HepG2 (cell line): ENCODE measurements at regions not wholly inside any gene's neighbourhood (a gene's known extent, or its start where the extent isn't known, plus 50 kb on each side); places are given as distances from the start of the nearest gene placed in this dataset.

Experiments
- CBX5 ChIP-seq: sonication (generic); formaldehyde crosslinking; IDR thresholded peaks from 2 replicates; pipeline ENCODE4 v1.4.0; 2020; ENCODE audit warnings: missing genetic modification reagents, borderline replicate concordance
- CTCF ChIP-seq: sonication (generic); formaldehyde crosslinking; IDR thresholded peaks from 2 replicates; pipeline ENCODE4 v1.5.0; 2020; ENCODE audit warnings: mild to moderate bottlenecking, missing genetic modification reagents, moderate library complexity
- EP300 ChIP-seq, 3 experiments: sonication (generic) in 1 of 3; formaldehyde crosslinking in 1 of 3; IDR thresholded peaks; 2 replicates each; pipeline versions ENCODE4 v1.5.1 to v1.6.1; 2011 to 2020; ENCODE audit warnings: low read depth in 2 of 3, low read length in 2 of 3, borderline replicate concordance in 1 of 3, improper control_type of control experiment in 1 of 3, mild to moderate bottlenecking in 1 of 3, missing genetic modification reagents in 1 of 3, moderate library complexity in 1 of 3
- ESRRA ChIP-seq: sonication (generic); formaldehyde crosslinking; IDR thresholded peaks from 2 replicates; pipeline ENCODE4 v1.5.1; 2020; ENCODE audit warnings: mild to moderate bottlenecking, low read depth, missing genetic modification reagents
- MAX ChIP-seq: IDR thresholded peaks from 2 replicates; pipeline ENCODE4 v1.6.1; 2012; ENCODE audit warnings: inconsistent platforms
- MXD4 ChIP-seq: IDR thresholded peaks from 2 replicates; pipeline ENCODE4 v1.6.1; 2016; ENCODE audit warnings: mild to moderate bottlenecking, missing biosample characterization, missing genetic modification reagents
- SKIL ChIP-seq: sonication (generic); formaldehyde crosslinking; IDR thresholded peaks from 2 replicates; pipeline ENCODE4 v1.8.0; 2022; ENCODE audit warnings: missing genetic modification reagents, mild to moderate bottlenecking, moderate library complexity, borderline replicate concordance
- YY1 ChIP-seq: IDR thresholded peaks from 2 replicates; pipeline ENCODE4 v1.6.1; 2011; ENCODE audit warnings: low read length, low read depth, moderate library complexity, mild to moderate bottlenecking; ENCODE audit not compliant: insufficient read depth, insufficient replicate concordance
- ZNF10 ChIP-seq: sonication (generic); formaldehyde crosslinking; IDR thresholded peaks from 2 replicates; pipeline ENCODE4 v1.4.0; 2020; ENCODE audit warnings: mild to moderate bottlenecking, low read depth, missing genetic modification reagents, borderline replicate concordance
- ZNF639 ChIP-seq: conservative IDR thresholded peaks from 2 replicates; pipeline ENCODE4 v1.6.1; 2018; ENCODE audit warnings: missing genetic modification reagents

- TF ChIP-seq EP300 (IDR thresholded peaks at IDR 0.05; ENCODE audit: low read depth in 2 of 2, low read length in 2 of 2), result no peak
- no peak for TF ChIP-seq EP300 (CRISPR knock-in tag; IDR thresholded peaks at IDR 0.05; ENCODE audit: borderline replicate concordance)
- no peak for TF ChIP-seq CBX5 (CRISPR knock-in tag)
- TF ChIP-seq SKIL (CRISPR knock-in tag), result no peak
- no peak for TF ChIP-seq ZNF639 (CRISPR knock-in tag)
- TF ChIP-seq CTCF (CRISPR knock-in tag), result no peak
- TF ChIP-seq MAX, result no peak
- TF ChIP-seq ZNF10 (CRISPR knock-in tag), result no peak
- no peak for TF ChIP-seq ESRRA (CRISPR knock-in tag)
- TF ChIP-seq MXD4 (CRISPR knock-in tag), result no peak
- TF ChIP-seq YY1, result no peak
Measured at GRCh38 chr13:50129706-50130122, 114.5 kb downstream of the KCNRG start.
